Astrocyte of the hippocampus (primary cell): ENCODE measurements at regions not wholly inside any gene's neighbourhood (a gene's known extent, or its start where the extent isn't known, plus 50 kb on each side); places are given as distances from the start of the nearest gene placed in this dataset.
"Not testable (repeated sequence)": the region's sequence is repeated elsewhere in the genome, so short reads cannot be mapped to it uniquely, and the experiment has no call there.

ENCODE experiments used
- DNase-seq: peaks from one replicate; pipeline ENCODE4 v3.0.0; 2011; ENCODE audit warnings: low read depth, low spot score

DNA sequence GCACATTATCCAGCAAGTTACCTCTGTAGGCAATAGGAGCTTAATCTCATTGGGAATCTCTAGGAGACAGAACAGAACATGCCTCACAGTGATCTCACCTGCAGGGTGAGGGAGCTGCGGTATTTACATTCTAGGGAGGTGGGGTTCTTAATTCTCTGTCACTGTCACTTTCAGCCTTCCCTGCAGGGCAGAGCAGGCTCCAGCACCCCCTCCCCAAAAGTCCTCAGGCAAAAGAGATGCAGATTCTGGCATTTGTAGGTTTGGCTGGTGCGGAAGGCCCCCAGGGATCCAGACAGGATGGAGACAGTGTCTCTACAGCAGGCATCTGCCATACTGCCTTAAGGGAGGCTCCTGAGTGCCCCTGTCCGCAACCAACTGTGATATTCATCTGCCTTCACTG is 166.4 kb upstream of the ATP6AP2 start:
- DNase-seq = no peak

DNA sequence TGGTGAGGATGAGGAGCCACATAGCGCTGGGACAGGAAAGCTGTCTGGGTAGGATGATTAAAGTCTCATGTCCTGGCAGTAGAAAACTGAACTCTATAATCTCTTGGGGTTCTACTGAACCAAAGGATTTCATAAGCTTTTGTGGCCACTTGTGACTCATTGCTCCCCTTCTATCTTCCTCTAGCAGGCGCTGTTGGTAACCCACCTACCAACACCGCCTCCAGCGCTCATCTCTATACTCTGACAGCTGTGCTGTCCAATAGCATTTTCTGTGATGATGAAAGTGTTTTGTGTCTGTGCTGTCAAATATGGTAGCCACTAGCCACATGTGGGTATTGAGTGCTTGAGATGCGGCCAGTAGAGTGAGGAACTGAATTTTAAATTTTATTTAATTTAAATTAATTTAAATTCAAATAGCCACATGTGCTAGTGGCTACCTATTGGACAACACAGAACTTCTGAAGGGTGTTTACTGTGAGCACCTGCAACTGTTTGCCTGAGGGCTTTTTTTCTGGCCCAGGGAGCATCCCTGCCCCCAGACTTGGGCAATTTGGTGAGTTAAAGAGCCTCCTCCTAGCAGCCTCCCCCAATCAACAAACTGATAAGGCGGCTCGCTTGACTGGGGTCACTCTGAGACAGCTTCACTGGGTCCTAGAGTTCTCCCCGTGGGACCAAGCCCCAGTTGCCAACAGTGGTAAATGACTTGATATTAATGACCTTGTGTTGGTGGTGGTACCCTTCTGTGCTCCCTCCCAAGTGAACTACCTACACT is 169.2 kb upstream of the ATP6AP2 start:
- DNase-seq = no peak

DNA sequence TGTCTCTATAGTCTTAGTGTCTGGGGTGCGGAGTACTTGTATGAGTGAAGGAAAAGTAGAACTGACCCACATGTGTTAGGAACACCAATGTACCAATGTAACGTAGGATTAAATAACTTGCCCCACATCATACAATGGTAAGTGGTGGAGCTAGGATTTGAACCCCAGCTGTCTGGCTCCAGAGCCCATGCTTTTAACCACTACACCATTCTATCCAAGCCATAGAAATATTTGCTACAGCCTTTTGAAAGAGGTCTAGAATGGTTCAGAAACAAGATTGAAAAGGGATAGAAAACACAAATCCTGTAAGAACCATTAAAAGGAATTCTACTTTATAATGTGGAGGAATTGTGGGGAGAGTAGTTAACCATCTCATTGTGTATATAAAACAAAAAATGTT is 169.9 kb upstream of the ATP6AP2 start:
- DNase-seq = no peak

DNA sequence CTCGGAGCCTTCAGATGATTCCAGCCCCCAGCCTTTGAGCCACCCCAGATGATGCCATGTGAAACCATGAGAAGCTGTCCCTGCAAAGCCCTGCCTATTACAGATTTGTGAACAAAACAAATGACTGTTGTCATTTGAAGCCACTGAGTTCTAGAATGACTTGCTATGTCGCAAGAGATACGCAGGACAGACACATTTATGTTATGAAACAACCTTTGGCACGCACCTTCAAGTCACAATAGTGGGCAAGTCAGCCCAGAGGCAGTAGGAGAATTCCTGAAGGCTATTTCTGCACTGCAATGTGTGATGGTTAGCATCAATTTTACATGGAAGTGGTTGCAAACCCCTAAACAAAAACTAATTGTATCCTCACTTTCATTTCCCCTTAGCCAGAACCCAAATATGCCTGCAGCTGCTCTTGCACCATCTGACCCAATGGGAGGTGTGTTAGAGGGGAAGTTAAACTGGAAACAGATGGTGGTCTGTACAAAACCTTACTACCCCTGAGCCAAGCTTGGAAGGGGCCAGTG is 174.4 kb upstream of the ATP6AP2 start:
- no peak for DNase-seq

DNA sequence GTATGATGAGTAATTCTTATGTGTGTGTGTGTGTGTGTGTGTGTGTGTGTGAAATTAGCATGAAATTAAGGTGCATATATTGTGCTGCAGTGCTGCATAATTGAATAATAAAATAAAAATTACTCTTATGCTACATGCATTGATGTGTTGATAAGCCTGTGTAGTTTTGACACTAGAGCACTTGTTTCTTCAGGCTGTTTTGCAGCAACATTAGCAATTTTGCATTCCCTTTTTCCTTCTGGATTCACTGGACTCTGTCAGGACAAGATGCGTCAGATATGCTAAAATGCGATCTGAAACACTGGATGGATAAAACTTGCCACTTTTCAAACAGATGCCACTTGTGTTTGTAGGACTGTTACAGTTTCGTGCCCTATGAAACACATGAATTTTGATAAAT is 175.4 kb upstream of the ATP6AP2 start:
- DNase-seq = no peak

DNA sequence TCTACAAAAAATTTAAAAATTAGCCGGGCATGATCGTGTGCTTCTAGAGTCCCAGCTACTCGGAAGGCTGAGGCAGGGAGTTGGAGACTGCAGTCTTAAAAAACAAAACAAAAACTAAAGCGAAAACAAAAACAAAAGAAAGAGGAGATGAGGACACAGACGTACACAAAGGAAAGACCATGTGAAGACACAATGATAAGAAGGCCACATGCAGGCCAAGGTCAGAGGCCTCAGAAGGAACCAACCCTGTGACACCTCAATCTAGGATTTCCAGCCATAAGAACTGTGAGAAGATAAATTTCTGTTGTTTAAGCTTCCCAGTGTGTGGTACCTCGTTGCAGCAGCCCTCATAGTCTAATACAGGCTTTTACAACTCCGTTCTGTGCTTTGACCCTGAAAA is 177.0 kb upstream of the ATP6AP2 start:
- DNase-seq = no peak

DNA sequence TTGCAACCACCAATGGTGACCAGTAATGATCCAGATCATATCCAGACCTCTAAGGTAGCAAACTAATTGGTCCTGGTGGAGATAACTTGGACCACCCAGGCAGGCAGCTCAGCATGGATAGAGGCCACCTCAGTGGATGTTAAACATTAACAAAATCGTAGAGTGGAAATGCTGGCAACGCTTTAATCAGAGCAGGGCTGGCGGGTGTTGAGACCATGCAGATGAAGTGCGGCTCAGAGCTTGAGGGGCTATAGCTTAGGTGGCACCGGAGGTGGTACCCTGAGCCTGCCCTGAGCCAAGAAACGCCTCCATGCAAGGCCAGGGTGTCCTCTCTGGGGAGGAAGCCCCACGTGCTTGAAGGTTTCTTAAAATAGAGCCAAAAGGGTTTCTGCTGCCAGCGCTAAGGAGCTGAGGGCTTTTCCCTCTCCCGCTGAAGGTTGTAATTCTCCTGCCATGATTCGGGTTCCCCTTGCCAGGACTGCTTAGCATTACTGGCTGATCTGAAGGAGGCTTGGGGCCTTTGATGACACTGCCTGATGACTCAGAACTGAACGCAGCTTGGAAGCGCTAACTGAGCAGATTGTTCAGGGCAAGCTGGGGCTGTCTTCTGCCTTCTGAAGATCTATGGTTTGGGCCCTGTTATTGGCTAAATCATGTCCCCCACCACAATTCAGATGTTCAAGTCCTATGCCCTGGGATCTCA is 177.8 kb upstream of the ATP6AP2 start:
- peak; percentile 50 for DNase-seq

DNA sequence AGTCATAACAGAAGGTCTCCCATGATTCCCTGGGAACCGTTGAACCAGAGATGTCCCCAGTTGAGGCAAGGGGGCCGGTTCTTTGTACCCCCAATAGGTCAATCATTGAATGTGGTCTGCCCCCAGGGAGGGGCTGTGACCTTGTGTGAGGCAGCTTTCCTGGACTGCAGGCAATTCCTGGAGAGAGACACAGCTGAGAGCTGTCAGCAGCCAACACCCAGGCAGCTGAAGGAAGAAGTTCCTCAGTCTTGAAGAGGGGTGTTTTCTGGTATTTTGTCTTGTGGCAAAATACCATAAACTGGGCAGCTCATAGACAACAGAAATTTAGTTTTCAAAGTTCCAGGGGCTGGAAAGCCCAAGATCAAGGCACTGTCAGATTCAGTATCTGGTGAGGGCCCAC is 185.7 kb upstream of the ATP6AP2 start:
- DNase-seq = no peak

DNA sequence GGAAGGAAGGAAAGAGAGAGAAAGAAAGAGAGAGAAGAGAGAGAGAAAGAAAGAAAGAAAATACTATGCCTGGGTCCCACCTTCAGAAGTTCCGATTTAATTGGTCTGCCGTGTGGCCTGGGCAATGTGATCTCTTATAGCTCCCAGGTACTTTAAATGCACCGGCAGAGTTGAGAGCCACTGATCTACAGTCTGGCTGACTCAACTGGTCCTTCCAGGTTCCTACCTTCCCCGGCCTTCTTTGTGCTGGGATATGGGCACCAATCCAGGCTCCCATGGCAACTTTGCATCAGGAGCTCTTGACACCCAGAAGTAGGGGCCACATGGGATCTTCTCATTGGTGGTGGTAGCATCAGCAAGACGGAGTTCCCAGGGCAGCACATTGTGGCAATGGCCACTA is 186.5 kb upstream of the ATP6AP2 start:
- DNase-seq = no peak

DNA sequence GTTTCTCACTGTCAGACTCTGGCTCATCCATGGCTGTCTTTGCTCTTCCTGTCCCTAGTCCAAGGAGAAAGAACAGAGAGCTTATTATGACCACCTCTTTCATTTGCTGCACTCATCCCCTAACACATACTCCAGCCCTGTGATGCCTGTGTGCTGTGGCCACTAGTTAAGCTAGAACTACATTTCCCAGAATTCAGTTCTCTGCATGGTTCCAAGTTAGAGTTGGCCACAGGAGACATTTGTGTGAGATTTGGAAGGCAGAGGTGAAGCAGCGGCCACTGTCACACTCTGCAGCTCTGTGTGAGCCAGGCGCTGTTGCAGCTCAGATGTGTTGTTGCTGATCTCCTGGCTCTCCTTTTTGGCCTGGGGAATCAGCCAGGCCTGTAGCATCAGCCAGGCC is 188.2 kb upstream of the ATP6AP2 start:
- no peak for DNase-seq

DNA sequence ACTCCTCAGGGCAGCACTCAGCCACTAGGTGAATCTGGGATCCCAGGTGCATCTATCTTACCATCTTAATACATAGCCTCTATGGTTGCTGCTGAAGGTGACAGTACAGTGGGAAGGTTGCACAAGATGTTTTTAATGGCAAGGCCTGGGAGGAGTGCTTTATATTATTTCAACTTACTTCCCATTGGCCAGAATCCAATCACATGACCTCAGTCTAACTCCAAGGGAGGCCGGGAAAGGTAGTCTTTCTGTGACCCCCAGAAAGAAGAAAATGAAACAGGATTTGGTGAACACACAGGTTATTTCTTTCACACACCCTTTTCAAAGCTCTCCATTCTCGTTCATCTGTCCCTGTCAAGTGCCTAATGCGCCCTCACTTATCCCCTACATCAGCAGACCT is 189.1 kb upstream of the ATP6AP2 start:
- DNase-seq = no peak

DNA sequence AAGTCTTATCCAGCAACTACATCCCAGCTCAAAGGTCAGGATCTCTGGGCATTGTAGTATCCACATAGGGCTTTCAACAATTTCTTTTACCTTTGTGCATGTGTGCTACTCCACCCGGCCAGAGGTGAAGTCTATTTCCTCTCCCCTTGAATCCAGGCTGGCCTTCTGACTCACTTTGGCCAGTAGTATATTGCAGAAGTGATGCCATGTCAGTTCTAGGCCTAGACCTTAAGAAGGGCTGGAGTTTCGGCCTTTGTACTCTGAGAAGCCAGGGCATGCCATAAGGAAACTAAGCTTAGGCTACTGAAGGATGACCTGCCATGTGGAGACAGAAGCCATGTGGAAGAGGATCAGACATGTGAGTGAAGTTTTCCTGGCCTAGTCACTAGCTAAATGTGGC is 191.2 kb upstream of the ATP6AP2 start:
- DNase-seq = no peak

DNA sequence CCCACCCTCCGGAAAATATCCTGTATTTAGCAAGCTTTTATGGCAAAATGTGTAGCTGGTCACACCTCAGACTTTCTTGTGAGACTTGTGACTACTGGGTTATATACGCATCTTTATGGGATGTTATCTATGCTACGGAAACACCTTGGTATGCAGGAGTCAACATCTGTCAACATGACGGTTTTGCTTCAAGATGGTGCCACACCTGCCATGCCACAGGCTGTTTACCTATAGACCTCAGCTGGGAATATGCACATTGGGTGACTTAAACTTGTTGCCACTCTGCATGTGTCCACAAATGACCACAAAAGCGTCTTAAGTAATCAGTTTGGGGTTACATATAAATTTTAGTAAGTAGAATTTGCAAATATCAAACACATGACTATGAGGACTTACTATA is 192.3 kb upstream of the ATP6AP2 start:
- no peak for DNase-seq

DNA sequence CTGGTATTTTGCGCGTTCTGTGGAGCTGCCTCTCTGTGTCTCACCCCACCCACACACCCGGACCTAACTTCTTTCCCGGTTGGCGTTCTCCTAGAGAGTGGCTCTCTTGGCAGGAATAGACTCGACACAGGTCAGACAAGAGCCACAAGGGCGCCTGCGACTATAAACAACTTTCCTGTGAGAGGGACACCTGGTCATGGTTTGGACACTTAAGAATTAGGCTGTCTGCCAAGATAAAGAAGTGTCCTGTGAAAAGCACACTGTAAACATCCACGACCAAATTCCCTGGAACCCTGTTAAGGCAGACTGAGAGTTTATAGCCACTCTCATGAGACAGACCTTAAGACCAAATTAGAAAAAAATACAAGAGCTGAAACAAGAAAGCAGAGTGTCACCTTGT is 192.9 kb upstream of the ATP6AP2 start:
- DNase-seq = not testable (repeated sequence)

DNA sequence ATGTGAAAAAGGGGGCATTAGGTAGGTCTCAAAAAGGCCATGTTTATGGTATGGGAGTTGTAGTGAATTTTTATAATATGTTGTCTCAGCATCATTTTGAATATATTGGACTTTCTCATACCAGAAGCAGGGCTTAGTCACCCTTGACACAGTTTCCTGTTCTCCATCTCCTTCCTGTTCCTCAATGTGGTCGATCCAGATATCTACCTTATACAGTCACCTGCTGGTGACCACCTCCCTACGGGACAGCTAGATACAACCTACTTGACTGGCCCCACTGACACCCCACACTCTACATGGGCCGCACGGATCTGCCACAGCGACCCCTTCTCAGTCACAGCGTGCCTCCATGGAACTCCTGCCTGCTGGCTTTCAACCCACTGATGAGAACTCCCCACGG is 193.5 kb upstream of the ATP6AP2 start:
- not testable (repeated sequence) for DNase-seq

DNA sequence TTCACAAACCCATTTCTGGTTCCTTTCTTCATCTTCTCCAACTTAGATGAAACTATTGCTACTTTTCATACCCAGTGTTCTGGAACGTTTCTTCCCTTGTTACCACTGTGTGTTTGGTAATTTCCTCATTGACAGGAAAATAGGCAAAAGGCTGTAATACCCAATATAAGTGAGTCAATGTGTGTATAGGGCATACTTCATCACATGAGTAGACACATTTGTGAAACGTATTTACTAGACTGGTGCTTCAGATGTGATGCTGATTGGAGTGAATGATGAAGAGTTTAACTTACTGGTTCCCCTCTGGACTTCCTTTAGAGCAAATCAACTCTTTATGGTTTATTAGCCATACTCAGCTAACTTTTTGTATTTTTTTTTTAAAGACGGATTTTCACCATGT is 195.1 kb upstream of the ATP6AP2 start:
- no peak for DNase-seq

DNA sequence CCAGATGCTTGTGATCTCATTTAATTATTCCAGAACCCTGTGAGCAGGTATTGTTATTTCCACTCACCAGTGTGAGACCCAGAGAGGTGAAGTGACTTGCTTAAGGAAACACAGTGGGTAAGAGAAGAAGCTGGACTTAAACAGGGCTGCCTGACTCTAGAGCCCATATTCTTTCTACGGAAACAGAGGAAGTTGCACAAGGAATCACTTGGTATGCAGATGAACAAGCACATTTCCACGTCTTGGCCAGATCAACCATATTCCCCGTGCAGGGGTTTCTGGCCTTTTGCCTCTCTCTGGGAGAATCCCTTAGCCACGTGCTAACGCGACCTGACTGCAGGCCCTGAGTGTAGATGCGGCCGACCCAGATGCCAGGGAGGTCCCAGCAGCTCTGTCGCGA is 195.5 kb upstream of the ATP6AP2 start:
- no peak for DNase-seq

DNA sequence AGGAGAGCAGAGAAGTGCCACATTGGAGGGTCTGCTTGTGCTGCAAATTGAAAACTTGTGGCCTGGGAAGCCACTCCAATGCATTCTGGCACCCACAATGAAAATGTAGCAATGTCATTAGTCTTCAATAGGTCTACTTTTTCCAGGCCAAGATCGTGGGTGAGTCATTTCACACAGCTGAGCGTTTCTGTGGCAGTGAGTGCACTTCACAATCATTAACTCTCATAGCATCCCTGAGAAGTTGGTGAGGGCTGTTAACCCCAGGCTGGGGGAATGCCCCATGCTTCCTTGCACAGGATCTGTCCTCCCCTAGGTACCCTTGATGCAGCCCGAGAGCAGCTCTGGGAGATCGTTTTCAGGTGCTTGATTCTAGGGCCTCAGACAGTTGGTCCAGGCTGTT is 196.8 kb upstream of the ATP6AP2 start:
- peak; percentile 30 for DNase-seq

DNA sequence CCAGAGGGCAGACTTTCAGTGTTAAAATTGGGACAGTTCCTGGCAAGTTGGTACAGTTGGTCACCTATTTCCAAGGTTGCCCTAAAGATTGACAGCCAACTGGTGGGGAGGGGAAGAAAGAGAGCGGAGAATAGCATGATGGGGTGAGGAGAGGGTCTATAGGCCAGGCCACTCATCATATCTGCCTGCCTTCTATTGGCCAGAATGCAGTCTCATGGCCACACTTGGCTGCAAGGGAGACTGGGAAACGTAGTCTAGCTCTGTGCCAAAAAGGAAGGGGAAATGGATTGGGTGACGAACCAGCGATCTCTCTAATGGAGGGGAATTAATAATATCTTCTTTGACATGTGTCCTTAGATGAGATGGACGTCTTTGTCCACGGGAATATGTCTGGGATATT is 197.4 kb upstream of the ATP6AP2 start:
- DNase-seq = no peak

DNA sequence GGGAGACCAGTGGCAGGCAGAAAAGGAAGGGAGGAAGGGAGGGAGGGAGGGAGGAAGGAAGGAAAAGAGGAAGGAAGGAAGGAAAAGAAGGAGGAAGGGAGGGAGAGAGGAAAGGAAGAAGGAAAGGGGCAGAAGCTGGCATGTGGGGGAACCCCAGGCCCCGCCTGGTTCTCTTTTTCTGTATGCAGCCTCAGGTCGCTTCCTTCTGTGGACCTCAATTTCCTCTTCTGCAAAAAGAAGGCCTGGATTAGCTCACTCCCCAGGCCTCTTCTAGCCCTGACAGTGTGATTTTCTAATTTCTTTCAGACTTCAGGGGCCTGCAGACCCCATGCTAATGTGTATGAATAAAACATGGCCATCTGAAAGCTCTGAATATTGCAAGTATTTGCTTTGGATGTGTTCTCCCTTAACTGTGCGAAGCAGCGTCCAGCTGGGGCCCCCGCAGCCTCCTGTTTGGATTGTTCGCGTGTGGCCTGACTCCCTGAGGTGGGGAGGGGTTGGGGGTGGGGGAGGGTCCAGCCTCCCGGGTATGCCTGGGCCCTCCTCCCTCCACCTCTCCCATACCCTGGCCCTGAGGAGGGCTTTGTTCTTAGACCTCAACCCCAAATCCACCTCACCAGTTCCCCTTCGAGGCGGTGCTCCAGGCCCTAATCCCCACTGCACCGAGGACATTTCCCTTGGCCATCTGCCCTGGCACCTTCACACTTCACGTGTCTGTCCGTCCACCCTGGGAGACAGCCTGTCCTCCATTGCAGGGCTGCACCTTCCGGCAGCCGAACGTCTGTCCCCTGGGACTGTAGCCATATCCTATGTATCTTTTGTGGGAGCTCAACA is 199.9 kb upstream of the ATP6AP2 start:
- no peak for DNase-seq

DNA sequence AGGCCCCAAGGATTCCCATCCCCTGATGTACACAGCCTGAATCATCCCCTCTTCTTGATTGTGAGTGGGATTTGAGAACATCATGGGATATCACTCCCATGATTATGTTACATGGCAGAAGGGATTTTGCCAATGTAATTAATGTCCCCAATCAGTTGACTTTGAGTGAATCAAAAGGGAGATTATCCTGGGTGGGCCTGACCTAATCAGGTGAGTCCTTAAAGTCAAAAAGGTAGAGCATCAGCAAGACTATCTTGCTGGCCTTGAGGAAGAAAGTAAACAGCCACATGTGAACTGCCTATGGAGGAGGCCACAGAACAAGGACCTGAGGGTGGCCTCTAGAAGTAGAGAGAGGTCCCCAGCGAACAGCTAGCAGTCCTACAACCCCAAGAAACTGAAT is 203.1 kb upstream of the ATP6AP2 start:
- DNase-seq = no peak

DNA sequence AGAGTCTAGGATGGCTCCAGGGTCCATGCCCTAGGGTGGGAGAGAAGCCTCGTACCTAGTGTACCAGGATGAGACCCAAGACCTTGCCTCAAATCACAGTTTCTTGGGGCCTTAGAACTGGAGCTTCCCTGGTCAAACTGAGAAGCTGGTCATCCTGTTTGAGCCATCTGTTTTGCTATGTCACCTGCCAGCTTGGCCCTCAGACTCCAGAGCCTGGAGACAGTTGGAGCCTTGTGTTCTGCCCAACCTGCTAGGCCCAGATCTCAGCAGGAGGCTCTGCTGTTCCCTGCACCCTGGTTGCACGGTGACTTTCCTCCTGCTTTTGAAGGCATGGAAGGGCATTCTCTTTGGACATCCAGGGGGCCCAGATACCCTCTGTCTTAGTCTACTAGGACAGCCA is 206.3 kb upstream of the ATP6AP2 start:
- DNase-seq = no peak
